ENCODE measurements at regions not wholly inside any gene's neighbourhood (a gene's known extent, or its start where the extent isn't known, plus 50 kb on each side); places are given as distances from the start of the nearest gene placed in this dataset.
"Not testable (repeated sequence)": the region's sequence is repeated elsewhere in the genome, so short reads cannot be mapped to it uniquely, and the experiment has no call there.

DNA sequence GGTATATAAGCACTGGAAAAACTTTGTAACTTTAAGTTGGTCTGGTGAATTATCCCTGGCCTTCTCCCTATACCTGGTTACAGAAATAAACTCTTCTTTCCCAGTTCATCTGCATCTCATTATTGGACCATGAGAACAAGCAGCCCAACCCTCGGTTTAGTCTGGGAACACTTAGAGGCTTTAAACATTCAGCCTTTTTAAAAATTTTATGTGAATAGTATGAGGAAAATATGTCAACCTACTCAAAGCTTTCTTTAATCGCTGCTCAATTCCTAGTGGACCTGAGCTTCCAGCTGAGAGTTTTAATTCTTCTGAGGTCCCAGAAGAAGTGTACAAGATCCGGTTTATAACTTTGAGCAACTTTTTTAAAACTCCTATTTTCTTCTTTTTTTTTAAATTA lies 358.6 kb upstream of the NOCT start:
- no peak for DNase-seq

DNA sequence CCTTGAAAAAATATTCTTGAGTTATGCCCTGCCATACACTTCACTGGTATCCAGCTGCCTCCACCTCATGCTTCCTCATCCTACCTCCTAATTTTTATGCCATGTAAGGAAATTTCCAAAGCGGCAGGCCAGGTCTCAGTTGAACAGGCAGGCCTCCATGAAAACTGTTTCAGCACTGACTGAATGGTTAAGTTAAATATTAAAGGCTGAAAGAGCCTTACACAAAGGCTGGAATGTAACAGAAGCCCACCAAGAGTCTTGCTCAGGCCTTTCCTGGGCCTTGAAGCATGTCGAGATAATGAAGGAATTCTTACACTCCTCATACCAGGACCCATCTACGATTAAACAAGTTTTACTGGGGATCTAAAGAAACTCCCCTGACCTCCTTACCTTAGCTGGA lies 359.6 kb upstream of the NOCT start:
- DNase-seq = no peak

DNA sequence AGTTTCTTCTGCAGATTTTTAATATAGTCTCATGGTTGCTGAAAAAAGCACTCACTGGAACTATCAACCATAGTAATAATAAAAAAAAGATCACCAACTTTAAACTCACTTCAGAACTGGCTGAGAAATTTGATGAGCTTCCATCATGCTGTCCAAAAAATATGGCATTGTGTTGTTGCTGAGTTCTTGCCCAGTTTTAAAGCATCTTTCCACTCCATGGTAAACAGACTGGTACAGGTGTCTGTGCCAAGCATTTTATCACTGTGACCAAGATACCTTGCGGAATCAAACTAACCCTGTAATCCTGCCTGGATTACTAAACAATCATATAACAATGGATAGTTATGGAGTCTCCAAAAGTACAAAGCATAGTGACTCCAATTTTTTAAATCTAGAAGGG lies 360.3 kb upstream of the NOCT start:
- no peak for DNase-seq

DNA sequence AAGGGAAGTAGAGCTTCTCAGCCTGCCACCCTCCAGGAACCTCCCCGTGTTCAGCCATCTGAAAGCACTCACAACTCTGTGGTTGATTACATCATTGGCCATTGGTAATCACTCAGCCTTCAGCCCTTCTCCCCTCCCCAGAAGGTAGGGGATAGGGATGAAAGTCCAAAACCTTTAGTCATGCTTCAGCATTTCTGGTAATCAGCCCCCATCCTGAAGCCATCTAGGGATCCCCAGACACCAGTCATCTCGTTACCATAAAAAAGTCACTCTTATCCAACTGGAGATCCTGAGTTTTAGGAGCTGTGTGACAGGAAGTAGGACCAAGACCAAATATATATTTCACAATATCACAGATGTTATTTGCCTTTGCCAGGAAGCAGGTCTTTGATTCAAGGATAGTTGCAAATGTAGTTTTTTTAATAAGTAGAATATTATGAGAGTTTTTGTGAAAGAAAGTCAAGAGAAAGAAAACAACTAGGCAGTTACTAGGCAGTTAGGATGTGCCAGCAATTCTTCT lies 364.6 kb upstream of the NOCT start:
- DNase-seq = no peak

DNA sequence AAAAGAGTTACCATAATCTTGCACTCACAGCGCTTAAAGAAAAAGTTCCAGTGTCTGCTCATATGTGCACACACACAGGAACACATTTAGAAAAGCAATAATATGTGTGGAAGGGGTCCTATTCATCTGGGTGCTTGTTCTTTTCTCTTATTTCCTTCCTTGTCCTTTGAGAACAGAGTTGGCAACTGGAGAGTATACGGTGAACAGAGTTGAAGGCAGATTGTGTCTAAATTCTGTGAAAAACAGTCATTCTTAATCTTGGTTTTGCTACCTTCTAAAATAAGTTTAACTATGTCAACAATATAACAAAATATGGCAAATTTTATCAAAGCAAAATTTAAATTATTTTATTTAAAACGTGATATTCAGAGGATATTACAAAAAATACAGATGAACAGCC lies 365.1 kb upstream of the NOCT start:
- no peak for DNase-seq

DNA sequence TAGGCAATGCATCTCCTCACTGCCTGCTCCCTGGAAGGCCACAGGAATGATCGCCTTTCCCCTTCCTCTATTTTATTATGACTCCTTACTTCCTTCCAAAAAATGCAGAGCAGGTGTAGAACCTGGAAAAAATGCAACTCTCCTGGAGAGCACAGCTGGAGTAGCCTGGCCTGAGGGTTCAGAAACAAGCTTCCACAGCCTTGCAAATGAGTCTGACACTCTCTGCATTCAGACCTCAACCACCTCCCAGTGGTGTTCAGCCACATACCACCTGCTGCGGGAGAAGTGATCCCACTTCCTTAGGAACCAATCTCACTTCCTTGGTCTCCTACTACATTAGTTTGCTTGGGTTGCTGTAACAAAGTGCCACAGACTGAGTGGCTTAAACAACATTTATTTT lies 368.1 kb upstream of the NOCT start:
- no peak for DNase-seq

DNA sequence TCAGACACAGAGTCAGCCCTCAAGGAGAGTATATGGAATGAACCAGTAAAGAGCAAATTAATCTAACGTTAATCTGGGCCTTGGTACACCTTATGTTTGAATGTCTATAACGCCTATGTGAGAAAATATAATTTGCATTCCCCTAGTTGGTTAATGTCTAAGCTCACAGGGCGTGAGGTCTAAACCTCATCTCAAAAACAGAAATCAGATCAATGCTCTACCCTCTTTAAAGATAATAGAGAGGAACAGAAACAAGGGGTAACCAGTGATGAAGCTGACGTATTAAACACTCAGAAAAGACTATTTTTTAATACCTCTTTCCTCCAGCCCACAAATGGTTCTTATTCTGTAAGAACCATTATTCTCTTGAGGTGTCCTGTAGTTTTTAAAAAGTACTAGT lies 369.2 kb upstream of the NOCT start:
- DNase-seq = no peak

DNA sequence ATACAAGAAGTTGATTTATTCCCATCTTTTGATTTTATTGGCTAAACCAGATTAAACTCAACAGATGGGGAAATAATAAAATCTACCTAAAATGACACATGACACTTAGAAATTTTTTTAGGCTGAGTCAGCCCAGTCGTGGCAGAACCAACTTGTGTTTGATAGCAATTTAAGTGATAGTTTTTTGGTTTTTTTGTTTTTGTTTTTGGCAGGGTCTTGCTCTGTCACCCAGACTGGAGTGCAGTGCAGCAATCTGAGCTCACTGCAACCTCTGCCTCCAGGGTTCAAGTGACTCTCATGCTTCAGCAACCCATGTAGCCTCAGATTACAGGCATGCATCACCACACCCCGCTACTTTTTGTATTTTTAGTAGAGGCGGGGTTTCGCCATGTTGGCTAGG lies 370.3 kb upstream of the NOCT start:
- DNase-seq = no peak

DNA sequence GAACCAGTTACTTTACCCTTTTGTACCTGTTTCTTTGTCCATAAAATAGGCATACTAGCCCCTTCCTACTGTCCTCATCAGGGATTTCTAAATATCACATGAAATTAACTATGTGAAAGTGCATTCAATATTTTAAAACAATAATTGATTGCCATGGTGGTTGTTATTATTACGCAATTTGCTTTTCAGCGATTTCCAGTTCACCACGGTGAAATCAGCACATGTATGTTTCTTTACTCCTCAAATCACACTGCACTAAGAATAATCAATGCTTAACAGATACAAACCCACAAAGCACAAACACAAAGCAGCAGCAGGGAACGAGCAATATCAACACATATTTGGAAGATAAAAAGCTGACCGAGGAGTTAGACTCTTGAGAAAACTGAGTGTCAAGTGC lies 371.3 kb upstream of the NOCT start:
- no peak for DNase-seq

DNA sequence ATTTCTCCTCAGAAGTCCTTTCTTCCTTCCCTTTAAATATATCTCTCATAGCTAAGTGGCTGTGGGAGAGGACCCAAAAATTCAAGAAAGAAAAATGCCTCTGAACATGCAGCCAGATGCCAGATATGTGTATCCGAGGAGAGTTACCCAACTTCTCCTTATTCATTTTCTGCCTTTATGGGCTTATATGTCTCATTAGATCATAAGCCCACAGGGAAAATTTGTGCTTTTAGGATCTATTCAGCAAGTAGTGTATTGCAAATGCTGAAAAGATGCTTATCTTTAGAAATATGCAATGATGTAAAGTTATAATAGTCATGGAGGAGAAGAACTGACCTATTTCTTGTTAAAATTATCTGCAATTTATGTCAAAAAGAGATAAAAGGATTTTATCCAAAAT lies 371.8 kb upstream of the NOCT start:
- no peak for DNase-seq

DNA sequence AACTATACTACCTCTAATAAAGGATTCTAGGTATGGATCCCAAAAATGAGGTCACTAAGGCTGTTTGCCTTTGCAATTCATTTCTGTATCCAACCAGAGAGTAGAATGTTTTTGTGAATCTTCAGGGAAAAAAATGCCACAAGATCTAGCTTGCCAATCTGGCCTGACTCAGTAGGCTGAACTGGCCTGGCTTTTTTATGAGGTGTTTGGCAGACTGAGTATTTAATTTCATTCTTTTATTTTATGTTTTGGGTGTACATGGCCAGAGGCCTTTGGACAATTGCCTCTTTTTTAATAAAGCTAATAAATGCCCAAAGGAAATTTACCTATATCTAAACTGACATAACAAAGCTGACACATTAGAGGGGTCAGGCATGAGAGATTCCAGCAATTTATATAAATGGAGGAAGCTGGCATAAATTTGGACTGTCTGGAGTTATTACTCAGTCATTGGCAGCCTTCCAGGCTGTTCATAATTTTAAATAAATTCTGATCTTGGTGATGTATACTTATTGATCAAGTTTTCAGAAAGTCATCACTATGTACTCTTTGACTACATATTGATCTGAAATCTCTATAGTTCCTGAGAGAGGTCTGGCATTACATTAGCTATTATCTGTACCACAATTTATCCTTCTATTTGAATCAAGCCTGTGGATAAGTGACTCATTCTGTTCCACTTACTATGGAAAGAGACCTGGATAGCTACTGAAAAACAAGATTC lies 376.4 kb upstream of the NOCT start:
- DNase-seq = no peak

DNA sequence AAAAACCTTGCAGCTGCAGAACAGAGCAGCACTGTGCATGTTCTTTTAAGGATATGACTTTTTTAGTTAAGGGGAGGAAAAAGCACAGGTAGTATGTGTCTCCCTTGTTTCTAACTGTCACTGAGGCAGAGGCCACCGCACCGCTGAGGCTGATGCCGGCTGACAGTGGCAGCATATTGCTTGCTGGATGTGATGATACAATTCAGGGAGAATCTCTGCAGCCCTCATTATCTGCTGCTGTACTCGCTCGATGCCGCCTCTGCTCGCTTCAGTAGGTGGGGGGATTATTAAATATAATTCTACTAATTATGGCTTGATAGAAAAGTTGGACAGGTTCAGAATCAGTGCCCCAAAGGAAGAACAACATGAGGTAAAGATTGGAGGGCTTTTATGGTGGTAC lies 378.8 kb upstream of the NOCT start:
- no peak for DNase-seq

DNA sequence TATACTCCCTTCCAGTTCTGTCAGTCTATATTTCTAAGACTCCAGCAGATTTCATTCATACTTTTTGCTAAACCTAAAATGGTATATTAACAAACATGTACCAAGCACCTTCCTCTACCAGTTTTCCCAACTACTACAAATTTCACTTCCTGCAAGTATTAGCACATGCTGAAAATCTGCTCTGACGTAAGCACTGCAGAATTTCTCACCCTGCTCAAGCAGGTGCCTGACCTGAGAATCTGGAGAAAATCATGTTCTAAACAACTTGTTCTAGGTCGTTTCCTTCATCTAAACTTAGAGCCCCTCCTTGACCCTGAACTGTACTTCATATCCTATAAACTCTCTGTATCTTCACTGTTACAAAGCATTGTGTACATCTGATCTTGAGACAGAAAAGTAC lies 380.7 kb upstream of the NOCT start:
- no peak for DNase-seq

DNA sequence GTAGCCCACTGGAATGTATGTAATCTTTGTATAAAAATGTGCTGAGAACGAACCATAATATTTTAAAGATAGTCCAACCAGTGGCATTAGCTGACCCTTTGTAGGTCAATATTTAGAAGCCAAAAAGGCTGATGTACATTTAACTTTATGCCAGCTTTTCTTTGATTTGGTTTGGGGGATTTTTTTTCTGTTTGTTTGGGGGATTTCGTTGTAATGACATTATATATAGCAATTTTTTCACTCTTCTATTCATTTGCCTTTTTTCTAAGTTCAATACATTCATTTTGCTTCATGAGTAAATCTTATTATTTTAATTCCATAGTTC lies 382.0 kb upstream of the NOCT start:
- DNase-seq = no peak

DNA sequence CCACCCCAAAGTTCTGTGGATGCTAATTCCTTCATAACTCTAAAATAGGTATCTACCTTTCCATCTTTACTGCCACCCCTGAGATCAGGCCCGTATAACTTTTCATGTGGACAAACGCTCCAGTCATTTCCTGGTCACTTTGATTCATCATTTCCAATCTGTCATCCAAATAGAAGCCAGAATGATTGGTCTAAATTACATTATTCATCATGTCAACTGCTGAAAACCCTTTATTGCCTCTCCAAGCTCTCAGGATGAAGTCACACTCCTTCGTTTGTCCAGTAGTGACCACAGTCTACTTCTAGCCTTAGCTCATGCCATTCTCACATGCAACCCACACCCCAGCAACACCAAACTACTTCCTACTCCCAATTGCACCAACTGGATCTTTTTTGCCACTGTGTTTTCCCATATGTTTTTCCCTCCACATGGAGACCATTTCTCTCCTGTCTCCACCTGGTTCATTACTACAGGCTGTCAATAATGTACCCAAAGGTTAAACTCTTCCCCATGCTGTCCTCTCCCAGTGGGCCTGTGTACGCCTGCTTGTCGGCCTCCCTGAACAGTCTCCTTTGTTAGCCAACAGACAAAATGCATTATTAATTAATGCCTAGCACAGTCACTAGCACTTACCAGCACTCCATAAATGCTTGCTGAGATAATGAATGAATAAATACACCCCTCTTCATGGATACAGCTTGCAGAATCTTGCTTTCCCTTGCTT lies 382.6 kb upstream of the NOCT start:
- no peak for DNase-seq

DNA sequence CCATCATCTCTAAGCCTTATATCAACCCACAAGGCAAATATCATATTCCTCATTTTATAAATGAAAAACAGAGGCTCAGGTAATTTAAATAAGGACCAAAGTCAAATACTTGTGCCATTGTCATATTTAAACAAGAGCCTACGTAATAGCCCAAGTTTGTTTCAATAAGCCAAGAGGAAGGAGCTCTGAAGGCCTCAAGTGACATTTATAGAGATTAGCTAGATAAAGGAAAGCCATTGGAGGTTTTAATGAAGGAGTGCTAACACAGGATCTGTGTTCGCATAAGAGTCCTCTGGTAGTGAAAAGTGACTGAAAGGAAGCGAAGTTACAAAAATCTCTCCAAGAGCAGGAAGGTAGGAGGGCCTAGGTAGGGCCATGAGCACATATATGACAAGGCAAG lies 384.9 kb upstream of the NOCT start:
- DNase-seq = no peak

DNA sequence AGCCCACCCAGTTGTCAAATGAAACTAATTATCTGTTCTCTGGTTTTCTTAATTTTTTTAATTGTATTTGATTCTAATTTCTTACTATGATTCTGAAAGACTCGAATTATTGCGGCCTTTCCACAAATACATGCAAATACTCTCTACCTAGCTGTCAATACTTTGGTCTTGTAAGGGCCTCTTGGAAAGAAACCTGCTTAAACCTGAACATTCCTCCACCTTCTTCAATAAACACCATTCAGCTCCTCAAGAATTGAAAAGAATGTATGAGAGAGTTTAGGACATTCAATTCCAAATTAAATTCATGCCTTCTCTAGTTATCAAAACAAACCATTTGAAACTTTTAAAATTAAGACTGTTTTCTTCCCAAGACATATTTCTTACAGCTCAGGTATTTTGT lies 385.9 kb upstream of the NOCT start:
- no peak for DNase-seq

DNA sequence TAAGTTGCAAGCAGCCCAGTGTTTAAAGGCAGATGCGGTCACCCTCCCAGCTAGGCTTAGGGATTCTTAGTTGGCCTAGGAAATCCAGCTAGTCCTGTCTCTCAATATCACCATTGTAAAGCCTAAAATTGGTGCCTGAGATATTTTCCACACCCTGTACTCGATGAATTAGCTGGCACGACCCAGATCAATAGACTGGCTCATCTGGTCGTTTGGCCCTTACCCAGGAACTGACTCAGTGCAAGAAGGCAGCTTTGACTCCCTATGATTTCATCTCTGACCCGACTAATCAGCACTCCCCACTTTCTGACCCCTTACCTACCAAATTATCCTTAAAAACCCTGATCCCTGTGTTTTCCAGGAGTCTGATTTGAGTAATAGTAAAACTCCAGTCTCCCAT lies 384.9 kb upstream of the SLC7A11 start:
- no peak for DNase-seq

DNA sequence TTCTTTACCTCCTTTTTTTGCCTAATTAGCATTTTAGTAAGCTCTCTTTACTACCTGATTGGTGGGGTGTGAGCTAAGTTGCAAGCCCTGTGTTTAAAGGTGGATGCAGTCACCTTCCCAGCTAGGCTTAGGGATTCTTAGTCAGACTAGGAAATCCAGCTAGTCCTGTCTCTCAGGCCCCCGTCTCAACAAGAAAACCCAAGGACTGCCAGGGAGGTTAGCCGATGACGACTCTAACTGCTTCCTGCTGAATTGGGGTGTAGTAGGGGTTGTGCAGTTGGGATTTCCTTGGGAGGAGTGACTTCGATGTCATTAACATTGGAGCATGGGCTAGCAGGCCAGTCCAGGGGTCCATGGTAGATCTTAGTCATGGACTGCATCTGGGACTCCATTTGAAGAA lies 380.2 kb upstream of the SLC7A11 start:
- DNase-seq = not testable (repeated sequence)

DNA sequence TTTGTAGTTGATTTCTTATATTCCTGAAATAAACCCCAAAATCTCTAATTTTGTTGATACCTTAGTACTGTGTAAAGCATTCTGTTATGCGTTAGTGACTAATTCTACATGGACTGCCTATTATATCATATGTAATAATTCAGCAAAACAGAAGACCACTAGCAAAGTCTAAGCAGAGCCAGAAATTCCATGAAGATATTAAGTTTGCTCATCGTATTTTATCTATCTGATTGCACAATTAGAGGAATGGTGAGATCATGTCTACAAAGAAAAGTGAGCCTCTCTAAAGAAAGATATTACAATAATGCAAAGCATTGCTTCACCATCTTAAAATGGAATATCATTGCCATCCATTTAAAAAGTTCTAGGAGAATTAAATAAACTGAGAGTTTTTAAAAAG lies 374.6 kb upstream of the SLC7A11 start:
- no peak for DNase-seq

DNA sequence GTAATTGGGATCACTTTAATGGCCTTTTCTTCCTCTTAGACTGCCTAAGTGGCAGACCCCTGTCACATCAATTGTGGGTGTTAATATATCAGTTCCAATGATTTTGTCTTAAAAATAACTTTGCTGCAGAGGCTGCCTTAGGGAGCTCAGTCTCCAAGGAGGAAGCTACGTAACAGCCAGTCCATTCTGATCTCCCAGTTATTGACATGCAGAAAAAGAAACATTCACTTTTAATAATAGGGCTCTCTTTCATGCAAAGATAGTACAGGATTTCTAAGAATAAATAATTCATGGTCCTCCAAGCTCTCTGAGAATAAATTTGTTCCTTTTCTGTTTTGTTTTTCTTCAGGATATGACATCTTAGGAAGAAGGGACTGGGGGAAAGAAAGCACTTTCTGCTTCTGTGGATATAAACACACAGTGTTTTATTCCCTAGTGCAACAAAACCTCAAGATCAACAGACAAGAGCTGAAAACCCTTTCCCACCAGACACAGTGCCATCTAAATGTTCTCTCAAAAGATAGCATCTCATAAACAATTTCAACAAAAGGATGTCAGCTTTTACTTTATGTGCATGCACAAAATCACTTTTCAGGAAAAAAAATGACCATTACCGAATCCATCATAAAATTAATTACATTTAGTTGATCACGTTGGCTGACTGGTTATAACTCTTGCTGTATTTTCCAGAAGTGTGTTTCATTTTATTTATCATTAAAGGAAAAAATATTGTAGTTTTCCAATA lies 372.4 kb upstream of the SLC7A11 start:
- DNase-seq = no peak

DNA sequence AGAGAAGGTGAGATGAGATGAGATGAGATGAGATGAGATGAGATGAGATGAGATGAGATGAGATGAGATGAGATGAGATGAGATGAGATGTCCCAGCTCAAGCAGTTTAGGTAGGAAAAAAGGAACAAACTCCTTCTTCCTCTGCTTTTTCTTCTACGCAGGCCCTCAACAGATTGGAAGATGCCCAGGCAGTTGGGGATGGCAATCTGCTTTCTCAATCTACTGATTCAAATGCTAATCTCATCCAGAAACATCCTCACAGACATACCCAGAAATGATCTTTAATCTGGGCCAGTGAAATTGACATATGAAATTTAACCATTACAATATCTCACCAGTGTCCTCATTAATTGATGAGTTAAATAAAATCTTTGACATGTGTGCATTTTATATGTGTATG lies 370.3 kb upstream of the SLC7A11 start:
- no peak for DNase-seq

DNA sequence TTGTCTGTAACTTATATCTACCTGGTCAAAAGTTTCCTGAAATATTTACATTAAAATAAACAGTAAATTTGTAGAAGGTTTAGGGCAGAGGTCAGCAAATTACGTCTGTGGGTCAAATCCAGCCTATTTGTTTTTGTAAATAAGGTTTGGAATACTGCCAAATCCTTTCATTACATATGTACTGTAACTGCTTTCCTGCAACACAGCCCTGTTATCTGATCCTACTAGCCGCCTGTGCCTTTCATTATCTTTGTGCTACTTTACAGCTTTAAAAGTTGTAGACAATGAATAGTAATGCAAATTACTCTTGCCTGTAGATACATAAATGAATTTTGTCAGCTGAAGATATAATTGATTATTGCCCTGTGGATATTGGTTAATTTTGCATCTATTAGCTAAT lies 369.6 kb upstream of the SLC7A11 start:
- DNase-seq = no peak

DNA sequence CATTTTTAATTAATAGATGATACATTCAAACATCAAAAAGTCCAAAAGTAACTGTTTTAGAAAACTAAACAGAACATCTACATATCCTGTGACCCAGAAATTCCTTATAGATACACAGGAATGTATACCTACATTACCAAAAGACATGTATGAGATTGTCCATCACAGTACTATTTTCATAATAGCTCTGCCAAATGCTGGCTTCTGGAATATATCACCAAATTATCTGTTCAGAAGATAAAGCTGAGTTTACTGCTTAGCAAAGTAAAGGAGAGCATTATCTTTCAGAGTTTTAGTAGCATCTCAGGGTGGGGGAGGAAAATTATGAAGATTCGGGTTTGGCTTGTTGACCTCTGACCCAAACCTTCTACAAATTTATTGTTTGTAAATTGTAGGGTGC lies 368.9 kb upstream of the SLC7A11 start:
- DNase-seq = no peak

All from GF-D8 (cell line).